Stimulated activated naive CD8-positive, alpha-beta T cell treated with anti-CD3 and anti-CD28 coated beads, Interleukin-15, Interleukin-2, amounts not matched to agents 100 U/mL and 50 U/mL, for 24 hours (primary cell): ENCODE measurements at regions not wholly inside any gene's neighbourhood (a gene's known extent, or its start where the extent isn't known, plus 50 kb on each side); places are given as distances from the start of the nearest gene placed in this dataset.

Experiments used
- ATAC-seq: fragments of 150-1000 bp; cut with Tn5 transposase; one replicate; pipeline ENCODE4 v1.10.0; 2021
- DNase-seq: peaks from one replicate; pipeline ENCODE4 v3.0.0; 2021

GRCh38 chr6:156185113-156185512 lies 592.1 kb upstream of the ARID1B start:
- ATAC-seq = no peak
- no peak for DNase-seq

DNA sequence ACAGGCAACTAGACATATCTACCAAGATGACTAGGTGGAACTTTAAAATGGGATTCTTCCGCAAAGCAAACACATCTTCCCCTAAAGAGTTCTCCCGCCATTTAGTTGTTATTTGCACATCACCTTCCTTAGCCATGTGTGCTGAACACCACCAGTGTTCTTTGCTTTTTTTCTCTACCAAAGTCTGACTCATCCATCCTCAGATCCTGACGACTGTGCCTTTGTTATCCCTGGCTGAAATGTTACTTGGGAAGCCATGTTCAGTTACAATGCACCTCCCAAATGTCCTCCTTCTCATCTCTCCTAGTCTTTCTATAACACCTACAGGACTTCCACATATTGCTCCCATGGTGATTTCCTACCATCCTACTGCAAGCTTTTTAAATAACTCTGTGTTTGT lies 593.5 kb upstream of the ARID1B start:
- DNase-seq = no peak
- ATAC-seq = no peak

DNA sequence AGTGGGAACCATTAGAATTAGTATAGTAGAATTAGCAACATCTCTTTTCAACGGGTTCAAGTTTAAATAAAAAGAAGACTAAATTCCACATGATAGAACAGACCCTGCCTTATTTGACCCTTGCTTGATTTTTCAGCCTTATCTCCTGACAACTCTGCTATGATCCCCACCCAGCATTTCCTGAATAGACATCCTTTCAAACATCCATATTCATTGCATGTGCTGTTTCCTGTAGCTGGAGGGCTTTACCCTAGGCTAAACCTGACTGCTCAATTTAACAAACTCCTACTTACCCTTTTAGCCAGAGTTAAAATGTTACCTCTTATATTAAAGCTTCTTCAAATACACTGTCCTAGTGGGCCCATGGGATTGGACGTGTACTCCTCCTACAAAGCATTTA lies 594.8 kb upstream of the ARID1B start:
- ATAC-seq (no peak), DNase-seq (no peak)

DNA sequence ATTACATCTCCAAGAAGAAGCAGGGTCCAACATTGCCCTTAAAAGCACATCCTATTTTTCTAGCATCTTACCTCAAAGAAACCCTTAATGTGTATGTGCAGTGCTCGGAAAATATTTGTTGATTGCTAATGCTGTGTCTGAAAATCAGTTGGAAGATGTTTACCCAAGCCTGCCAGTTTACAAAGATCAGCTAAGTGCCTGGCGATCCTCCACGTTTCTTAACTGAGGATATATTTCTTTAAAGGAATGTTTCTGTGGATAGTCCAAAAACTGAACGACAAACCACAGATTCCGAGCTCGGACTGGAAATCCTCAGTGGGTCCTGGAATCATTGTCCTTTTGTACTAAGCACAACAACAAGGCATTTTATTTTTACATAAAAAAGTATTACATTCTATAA lies 595.7 kb upstream of the ARID1B start:
- DNase-seq = no peak
- ATAC-seq = no peak

DNA sequence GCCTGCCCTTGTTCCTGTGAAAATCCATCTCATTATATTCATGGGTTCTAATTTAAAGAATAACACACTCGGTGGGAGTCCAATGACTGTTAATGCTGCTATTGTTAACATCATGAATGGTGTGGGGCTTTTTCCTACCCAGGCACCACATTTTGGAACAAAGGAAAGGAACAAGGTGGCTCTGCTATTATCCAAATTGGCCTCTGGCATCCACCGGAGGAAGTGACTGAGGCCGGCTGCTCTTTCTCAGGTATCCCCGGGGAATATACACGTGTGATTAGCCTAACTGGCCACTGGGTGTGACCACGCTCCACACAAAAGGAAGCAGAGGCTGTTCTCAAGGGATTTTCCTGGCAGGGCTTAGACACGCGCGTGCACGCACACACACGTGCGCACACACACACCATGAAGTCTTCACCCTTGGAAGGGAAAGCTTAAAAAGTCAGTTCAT lies 601.2 kb upstream of the ARID1B start:
- ATAC-seq (no peak), DNase-seq (no peak)

DNA sequence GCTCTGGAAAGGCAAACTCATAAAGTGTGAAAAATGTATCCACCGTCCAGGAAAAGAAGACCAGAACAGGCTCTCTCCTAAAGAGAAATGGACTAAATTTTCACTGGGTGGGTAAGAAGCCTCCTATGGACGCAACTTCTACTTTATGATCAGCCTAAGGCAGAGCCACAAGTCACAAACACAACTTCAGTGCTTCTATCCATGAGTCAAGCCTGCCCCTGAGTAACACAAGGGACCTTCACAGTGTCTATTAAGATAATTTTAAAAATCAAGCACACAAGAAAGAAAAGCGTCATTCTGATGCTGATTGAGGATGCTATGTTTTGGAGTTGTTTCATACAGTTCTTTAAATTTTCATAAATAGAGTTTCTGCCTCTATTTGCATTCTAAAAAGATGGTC lies 601.7 kb upstream of the ARID1B start:
- DNase-seq (no peak), ATAC-seq (no peak)

GRCh38 chr6:156174031-156174890 lies 602.9 kb upstream of the ARID1B start:
- peak; percentile 96 for ATAC-seq
- no peak for DNase-seq

DNA sequence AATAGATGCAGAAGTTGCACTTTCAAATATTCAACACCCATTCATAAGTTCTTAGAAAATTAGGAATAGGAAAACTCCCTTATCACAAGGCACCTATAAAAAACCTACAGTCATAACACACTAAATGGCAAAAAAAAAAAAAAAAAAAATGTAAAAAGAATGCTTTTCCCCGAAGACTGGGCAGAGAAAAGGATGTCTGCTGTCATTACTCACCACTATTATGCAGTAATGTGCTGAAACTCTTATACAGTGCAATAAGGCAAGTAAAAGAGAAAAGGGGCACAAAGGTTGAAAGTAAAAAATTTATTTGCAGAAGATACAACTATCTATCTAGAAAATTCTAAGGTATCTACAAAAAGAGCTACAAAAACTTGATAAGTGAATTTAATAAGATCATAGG lies 607.8 kb upstream of the ARID1B start:
- DNase-seq = no peak
- ATAC-seq = no peak

DNA sequence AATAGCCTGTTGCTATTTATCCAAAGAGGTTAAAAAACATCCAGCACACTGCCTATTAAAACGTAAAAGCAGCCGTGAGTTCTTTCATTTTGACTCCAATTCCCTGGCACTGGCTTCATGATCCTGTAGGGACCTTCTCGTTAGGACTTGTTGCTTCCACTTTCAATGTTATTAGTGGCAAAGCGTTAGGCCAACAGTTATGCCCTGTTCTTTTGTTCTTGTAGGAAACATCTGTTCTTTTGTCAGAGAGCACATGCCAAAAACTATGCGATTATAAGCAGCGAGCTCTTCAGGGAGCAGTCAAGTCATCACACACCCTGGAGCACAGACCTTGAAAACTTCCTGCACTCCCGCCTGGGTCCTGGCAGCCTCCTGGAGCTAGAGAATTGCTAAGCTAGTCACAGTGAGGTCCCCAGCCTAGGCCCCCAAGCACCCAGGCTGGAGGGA lies 609.5 kb upstream of the ARID1B start:
- ATAC-seq (no peak), DNase-seq (no peak)

- ATAC-seq (peak; percentile 48), DNase-seq (no peak)
Measured at GRCh38 chr6:156167016-156167624, 610.1 kb upstream of the ARID1B start.

- no peak for DNase-seq
- ATAC-seq = no peak
Measured at GRCh38 chr6:156166093-156166492, 611.1 kb upstream of the ARID1B start.

- DNase-seq (no peak), ATAC-seq (no peak)
Measured at GRCh38 chr6:156164701-156165452, 612.3 kb upstream of the ARID1B start.

- ATAC-seq (no peak), DNase-seq (no peak)
Measured at GRCh38 chr6:156163311-156163710, 613.9 kb upstream of the ARID1B start.

DNA sequence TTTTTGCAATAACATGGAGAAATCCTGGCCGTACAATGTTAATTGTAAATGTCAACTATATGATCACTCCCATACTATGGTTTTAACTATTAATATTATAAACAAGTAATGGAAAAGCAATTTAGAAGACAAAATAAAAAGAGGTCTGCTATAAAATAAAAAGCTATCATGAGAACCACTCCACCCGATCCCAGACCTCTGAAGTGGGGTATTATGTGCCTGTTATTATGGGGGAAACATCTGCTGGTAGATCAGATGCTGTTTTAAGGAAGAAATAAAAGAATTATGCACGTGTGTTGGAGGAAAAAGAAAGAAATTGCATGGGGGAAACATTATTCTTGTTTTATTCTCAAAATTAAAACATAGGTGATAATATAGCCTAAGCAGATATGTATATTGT lies 615.7 kb upstream of the ARID1B start:
- DNase-seq = no peak
- ATAC-seq = no peak

DNA sequence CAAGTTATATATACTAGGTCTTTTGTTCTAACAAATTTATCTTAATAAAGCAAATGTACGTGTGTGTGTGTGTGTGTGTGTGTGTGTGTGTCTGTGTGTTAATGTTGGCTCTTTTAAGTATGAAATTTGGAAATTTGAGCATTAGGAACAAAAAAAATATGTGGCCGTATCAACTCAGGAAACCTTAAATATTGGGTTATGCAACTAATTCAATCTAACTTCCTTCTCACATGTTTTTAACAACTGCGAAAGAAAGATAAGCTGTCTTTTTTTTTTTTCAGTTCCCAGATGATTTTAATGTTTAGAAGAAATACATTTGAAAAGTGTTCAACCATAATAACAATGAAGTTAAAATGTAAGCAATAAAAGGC lies 616.4 kb upstream of the ARID1B start:
- DNase-seq (no peak), ATAC-seq (no peak)

DNA sequence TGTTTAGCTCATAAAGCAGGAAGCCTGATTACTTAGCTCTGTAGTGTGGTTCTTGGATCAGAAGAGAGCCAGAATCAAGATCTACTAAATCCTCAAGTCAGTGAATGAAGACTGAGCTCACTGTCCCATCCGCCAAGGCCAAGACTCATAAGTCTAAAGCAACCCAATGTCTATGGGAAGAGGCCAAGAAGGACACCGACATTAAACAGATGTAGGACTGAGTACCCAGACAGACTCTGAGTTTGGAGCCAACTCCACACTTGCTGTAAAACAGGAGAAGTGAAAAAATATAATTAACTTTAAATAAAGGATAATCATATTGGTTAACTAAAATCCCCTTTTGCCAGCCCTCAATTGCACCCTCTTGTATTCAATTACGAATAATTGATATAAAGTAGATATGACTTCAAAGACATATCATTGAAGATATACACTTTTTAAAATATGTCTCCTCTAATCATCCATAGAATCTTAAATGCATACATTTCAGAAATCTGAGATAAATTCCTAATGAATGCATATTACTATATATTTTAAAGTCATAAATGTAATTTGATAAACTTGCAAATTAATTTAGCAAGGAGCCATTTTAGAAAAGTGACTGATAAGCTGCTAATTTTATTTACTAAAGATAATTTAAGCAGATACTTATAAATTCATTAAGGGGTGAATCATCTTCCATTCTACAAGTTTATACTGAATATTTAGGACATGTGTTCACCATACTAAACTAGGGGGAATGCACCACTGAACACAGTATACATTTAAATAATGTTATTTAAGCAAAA lies 617.0 kb upstream of the ARID1B start:
- no peak for DNase-seq

DNA sequence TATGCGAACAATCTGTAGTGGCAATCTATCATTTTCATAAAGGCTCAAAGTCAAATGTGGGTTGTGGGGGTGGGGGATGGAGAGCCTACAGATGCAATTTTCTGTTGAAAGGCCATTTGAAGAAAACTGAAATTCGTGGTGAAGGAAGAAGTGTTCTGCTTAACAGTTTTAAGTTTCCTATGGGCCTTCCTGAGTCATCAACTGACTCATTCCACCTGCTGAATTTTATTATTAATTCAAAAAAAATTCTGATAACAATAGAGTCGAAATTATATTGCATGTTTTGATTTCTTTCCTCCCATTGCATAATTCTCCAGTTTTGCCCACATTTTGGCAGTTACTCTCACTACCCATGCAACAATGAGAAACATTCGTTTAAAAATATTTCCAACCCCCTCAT lies 622.3 kb upstream of the ARID1B start:
- peak; percentile 11 for DNase-seq
- no peak for ATAC-seq

More for the DNA sequence above, 617.0 kb upstream of the ARID1B start:
- ATAC-seq = no peak

DNA sequence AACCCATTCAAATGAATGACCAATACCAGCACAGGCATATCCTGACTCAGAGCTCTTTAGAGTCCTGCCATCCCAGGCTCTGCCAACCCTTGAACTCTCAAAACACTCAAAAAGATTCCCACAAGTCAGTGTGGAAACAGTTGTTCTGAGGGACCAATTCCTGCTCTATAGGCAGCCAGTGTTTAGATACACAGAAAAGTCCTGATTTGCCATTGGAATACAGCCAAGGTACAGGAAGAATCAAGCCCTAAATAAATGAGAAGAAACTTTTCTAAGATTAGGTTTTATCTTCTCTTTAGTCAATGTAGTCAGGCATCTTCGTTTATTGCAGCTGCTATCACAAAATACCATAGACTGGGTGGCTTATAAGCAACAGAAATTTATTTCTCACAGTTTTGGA lies 626.8 kb upstream of the ARID1B start:
- DNase-seq (no peak), ATAC-seq (no peak)

DNA sequence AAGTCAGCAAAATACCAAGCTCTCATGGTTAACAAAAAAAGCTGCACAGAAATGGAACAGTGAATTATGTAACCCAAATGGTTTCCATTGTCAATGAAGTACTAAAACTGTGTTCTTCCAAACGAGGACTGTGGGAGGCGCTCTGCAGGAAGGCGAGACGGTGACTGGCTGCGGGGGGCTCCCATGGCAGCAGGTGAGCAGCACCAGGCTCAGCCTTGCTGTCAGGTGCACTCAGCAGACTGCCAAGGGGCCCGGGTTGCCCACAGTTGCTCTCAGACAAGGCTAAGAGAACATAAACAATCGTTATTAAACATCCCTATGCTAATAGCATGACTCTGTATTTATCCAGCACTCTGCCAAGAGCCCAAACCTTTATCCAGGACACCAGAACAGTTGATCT lies 630.3 kb upstream of the ARID1B start:
- DNase-seq = no peak
- no peak for ATAC-seq

GRCh38 chr6:156131221-156131903 lies 645.8 kb upstream of the ARID1B start:
- ATAC-seq (no peak), DNase-seq (no peak)

DNA sequence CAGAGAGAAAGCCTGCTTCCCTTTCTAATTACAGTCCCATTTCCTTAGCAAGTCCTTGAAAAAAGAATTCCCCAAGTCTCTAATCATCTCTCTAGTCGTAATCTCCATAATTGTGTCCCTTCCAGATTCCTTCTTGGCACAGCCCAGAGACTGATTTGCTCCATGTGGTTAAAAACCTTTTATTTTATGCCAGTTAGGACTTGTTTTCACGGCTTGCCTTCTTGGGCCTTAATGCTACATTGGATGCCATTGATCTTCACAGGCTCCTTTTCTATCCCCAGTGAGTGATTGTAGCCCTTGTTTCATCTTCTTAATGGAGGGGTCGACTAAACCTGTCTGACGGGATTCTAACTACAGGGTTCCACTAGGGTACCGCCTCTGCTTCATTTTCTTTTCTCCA lies 650.6 kb upstream of the ARID1B start:
- DNase-seq (no peak), ATAC-seq (no peak)

DNA sequence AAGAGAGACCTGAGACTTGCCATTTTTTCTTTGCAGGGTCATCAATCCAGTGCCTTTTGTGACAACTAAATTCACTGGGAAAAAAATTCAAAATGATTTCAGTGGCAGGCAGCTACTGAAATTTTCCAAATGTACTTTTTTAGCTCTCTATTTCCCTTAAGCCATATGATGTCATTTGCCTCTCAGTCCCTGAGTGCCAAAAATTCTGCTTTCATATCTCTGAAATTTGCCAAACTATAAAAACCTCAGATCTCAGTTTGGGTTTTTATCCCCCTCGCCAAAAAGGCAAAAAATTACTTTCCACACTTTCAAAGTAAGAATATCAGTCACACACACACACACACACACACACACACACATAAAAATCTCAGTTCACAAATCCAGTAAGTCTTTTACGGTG lies 651.3 kb upstream of the ARID1B start:
- DNase-seq = no peak
- no peak for ATAC-seq
